ENCODE measurements at regions not wholly inside any gene's neighbourhood (a gene's known extent, or its start where the extent isn't known, plus 50 kb on each side); places are given as distances from the start of the nearest gene placed in this dataset.

DNA sequence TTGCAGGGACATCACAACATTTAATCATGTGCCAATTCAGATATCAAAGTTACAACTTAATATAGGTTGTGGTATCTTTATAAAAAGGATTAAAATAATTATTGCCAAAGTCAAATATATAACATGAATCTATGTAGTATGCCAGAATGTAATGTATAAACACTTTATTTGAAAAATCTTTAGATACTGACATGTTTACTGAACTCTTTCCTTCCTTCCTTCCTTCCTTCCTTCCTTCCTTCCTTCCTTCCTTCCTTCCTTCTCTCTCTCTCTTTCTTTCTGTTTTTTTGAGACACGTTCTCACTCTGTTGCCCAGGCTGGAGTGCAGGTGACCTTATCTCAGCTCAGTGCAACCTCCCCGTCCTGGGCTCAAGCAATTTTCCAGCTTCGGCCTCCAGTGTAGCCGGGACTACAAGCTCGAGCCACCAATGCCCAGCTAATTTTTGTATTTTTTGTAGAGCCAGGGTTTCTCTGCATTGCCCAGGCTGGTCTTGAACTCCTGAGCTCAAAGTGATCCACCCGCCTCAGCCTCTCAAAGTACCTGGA lies 496.8 kb upstream of the CITED2 start:
- Mint-ChIP-seq H3K27me3 (no peaks in the 10 kb centered on the region), H3K36me3 (no peaks in the 10 kb centered on the region), H3K4me1 (no peaks in the 10 kb centered on the region), H3K27ac (no peak overlapping the region), H3K4me3 (no peak overlapping the region), H3K9me3 (no peaks in the 10 kb centered on the region)
- POLR2A ChIA-PET = no interaction called here
- DNase-seq = no peak
- ATAC-seq (ENCODE audit: low read depth) = no peak

DNA sequence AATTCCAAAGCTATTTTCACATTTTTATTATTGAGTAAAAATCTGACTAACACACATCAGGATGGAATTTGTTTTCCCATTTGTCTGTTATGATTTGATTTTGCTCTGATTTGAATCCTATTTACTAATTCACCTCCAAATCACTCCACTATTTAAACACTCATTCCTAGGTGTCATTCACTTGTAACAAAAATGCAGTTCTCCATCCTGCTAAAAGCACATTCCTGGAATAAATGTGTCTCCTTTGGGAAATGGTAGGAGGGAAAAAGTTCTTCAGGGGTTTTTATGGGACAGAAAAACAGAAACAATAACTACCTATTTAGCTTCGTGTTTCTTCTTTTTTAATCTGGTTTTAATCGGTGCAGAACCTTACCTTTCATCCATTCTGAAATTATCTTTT lies 494.1 kb upstream of the CITED2 start:
- H3K4me1 Mint-ChIP-seq = no peaks in the 10 kb centered on the region
- POLR2A ChIA-PET = no interaction called here
- H3K9me3 Mint-ChIP-seq = no peaks in the 10 kb centered on the region
- no peaks in the 10 kb centered on the region for H3K27me3 Mint-ChIP-seq
- no peaks in the 10 kb centered on the region for H3K36me3 Mint-ChIP-seq
- ATAC-seq (ENCODE audit: low read depth) (no peak), DNase-seq (no peak)
- no peak overlapping the region for H3K4me3 Mint-ChIP-seq
- no peak overlapping the region for H3K27ac Mint-ChIP-seq

DNA sequence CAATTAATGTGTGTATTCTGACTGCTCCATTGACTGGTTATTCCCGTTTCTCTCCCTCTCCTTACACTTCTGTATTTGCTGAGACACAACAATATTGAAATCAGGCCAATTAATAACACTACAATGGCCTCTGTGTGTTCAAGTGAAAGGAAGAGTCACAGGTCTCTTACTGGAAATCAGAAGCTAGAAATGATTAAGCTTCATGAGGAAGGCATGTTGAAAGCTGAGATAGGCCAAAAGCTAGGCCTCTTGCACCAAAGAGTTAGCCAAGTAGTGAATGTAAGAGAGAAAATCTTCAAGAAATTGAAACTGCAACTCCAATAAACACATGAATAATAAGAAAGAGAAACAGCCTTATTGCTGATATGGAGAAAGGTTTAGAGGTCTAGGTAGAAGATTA lies 489.5 kb upstream of the CITED2 start:
- H3K4me3 Mint-ChIP-seq = no peak overlapping the region
- no peaks in the 10 kb centered on the region for H3K4me1 Mint-ChIP-seq
- H3K36me3 Mint-ChIP-seq = no peaks in the 10 kb centered on the region
- ATAC-seq (ENCODE audit: low read depth) (no peak), DNase-seq (no peak)
- no peaks in the 10 kb centered on the region for H3K27me3 Mint-ChIP-seq
- H3K9me3 Mint-ChIP-seq = no peaks in the 10 kb centered on the region
- POLR2A ChIA-PET = no interaction called here
- H3K27ac Mint-ChIP-seq = no peak overlapping the region

GRCh38 chr6:139863346-139863745 lies 488.9 kb upstream of the CITED2 start:
- DNase-seq (no peak), ATAC-seq (ENCODE audit: low read depth) (no peak)
- Mint-ChIP-seq H3K4me3 (no peak overlapping the region), H3K27me3 (no peaks in the 10 kb centered on the region), H3K9me3 (no peaks in the 10 kb centered on the region), H3K4me1 (no peaks in the 10 kb centered on the region), H3K36me3 (no peaks in the 10 kb centered on the region), H3K27ac (no peak overlapping the region)
- POLR2A ChIA-PET = no interaction called here

DNA sequence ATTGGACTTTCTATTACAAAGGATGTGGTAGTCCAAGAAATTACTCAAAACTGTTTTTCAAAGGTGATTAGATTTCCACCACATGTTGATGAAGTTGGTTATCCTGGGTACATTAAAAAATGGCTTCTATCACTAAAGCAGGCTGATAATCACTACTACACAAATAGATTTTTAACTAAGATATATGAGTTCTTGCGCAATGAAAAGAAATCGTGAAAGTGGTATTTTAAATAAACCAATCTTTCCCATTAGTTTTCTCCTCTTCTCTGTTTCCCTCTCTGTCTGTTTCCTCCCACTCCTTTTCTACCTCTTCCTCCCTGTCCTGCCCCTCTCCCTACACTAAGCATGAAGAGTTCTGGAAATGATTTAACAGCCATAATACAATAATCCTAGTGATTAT lies 487.9 kb upstream of the CITED2 start:
- Mint-ChIP-seq H3K4me3 (no peak overlapping the region), H3K27ac (no peak overlapping the region), H3K4me1 (no peaks in the 10 kb centered on the region), H3K36me3 (no peaks in the 10 kb centered on the region), H3K9me3 (no peaks in the 10 kb centered on the region), H3K27me3 (no peaks in the 10 kb centered on the region)
- no peak for DNase-seq
- POLR2A ChIA-PET = no interaction called here
- no peak for ATAC-seq (ENCODE audit: low read depth)

DNA sequence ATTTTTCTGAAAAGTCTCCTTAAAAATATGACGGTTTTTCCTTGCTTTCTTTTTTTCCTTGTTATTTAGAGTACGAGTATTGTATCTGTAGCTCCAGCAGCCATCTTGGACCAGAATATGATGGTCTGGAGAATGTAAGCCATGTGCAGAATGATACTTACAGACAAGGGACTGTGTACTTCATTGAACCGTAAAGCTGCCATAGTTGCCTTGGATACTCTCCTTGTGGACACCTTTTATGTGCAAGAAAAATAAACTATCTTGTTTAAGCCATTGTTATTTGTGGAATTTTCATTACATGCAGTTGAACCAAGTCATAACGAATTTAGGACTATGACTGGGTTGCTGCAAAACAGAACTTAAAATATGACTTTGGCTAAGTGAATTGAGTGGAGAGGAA lies 485.8 kb upstream of the CITED2 start:
- no peaks in the 10 kb centered on the region for H3K27me3 Mint-ChIP-seq
- no peaks in the 10 kb centered on the region for H3K9me3 Mint-ChIP-seq
- POLR2A ChIA-PET = no interaction called here
- no peak overlapping the region for H3K27ac Mint-ChIP-seq
- no peak overlapping the region for H3K4me3 Mint-ChIP-seq
- no peak for ATAC-seq (ENCODE audit: low read depth)
- H3K4me1 Mint-ChIP-seq = no peaks in the 10 kb centered on the region
- no peaks in the 10 kb centered on the region for H3K36me3 Mint-ChIP-seq
- DNase-seq = no peak

DNA sequence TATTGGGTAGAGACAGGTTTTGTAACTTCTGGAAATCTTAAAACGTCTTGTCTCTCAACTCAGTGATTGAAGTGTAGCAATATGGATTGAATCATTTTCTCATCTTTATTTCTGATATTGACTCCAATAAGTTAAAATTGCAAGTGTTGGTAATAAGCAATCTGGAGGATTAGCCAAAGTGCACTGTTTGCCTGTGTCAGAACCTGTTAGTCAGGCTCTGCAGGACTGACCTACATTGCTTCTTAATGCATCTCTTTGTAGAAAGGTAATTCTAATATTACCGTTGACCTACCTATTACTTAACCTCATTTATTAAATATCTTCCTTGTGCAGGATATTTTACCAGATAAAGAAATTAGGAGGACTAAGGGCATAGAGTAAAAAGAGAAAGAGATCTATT lies 484.0 kb upstream of the CITED2 start:
- ATAC-seq (ENCODE audit: low read depth) (no peak), DNase-seq (no peak)
- Mint-ChIP-seq H3K27me3 (no peaks in the 10 kb centered on the region), H3K27ac (no peak overlapping the region), H3K4me1 (no peaks in the 10 kb centered on the region), H3K4me3 (no peak overlapping the region), H3K9me3 (no peaks in the 10 kb centered on the region), H3K36me3 (no peaks in the 10 kb centered on the region)
- POLR2A ChIA-PET = no interaction called here

DNA sequence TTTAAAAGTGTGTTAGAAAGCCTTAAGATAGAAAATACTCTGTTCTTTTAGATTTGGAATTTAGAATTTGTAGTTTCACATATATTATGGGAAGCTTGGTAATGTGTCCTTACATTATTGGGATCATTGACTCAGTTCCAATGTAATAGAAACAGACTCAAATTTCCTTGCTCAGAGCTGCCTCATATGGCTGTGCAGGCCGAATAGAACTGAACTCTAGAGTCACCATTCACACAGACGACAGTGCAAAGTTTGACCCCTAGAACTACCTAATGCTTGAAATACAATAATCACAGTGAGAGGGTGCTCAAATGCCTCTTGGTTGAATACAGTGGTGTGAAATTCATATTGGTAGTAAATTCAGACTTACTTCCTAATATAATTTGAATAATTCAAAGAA lies 482.7 kb upstream of the CITED2 start:
- POLR2A ChIA-PET = no interaction called here
- Mint-ChIP-seq H3K4me3 (no peak overlapping the region), H3K4me1 (no peaks in the 10 kb centered on the region), H3K27ac (no peak overlapping the region), H3K9me3 (no peaks in the 10 kb centered on the region), H3K36me3 (no peaks in the 10 kb centered on the region), H3K27me3 (no peaks in the 10 kb centered on the region)
- DNase-seq (no peak), ATAC-seq (ENCODE audit: low read depth) (no peak)

DNA sequence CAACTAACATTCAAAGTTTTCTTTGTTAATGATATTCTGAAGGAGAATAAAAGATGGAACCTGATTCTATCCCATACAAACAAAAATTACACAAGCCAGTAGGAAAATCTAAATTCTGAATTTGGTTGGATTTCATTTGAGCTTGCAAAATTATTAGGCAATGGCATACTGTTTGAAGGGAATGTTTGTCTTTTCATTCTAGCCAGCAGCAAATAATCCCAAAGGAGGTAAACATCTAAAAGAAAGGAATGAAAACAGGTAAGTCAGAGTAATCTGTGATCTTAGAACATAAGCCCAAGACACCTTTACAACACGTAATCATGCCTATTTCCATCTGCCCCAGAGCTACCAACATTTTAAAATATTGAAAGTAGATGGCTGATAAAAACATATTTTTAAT lies 482.1 kb upstream of the CITED2 start:
- Mint-ChIP-seq H3K4me3 (no peak overlapping the region), H3K9me3 (no peaks in the 10 kb centered on the region), H3K27me3 (no peaks in the 10 kb centered on the region), H3K4me1 (no peaks in the 10 kb centered on the region), H3K36me3 (no peaks in the 10 kb centered on the region), H3K27ac (no peak overlapping the region)
- no peak for ATAC-seq (ENCODE audit: low read depth)
- DNase-seq = no peak
- POLR2A ChIA-PET = no interaction called here

DNA sequence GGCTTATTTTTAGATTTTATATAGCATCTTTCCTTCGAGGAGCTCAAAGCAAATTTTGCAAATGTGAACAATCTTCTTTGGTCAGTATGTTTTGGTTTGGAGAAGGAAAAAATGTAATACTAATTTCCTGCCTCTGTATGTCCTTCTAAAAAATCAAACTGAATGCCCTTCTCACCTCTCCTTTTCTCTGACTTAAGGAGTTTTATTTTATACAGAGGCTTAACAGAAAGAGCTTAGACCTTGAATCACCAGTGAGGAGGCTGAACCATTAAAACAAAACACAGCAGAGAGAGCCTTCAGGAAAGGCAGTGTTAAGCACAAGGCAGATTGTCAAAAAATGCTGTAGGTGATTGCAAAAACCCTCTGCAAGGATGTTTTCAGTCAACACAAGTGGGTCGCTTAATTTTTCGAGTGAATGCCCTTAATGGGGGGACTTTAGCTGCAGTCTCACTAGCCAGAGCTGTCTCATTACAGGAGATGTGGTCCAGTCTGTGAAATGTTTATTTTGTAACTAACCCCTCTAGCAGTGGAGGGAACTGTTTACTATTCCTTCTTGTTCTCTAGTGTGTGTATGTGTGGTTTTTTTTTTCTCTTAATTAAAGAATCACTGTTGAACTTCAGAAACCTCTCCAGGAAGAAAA lies 481.3 kb upstream of the CITED2 start:
- DNase-seq (no peak), ATAC-seq (ENCODE audit: low read depth) (no peak)
- Mint-ChIP-seq H3K4me1 (no peaks in the 10 kb centered on the region), H3K4me3 (no peak overlapping the region), H3K9me3 (no peaks in the 10 kb centered on the region), H3K27ac (no peak overlapping the region), H3K36me3 (no peaks in the 10 kb centered on the region), H3K27me3 (no peaks in the 10 kb centered on the region)
- POLR2A ChIA-PET = no interaction called here

- Mint-ChIP-seq H3K4me1 (no peaks in the 10 kb centered on the region), H3K9me3 (peaks cover 1% of the 10 kb centered on the region), H3K27ac (no peak overlapping the region), H3K4me3 (no peak overlapping the region), H3K36me3 (no peaks in the 10 kb centered on the region), H3K27me3 (no peaks in the 10 kb centered on the region)
- POLR2A ChIA-PET = no interaction called here
- DNase-seq (no peak), ATAC-seq (ENCODE audit: low read depth) (no peak)
Measured at GRCh38 chr6:139853302-139853992, 479.0 kb upstream of the CITED2 start.

GRCh38 chr6:139852488-139853140 lies 478.2 kb upstream of the CITED2 start:
- Mint-ChIP-seq H3K27me3 (no peaks in the 10 kb centered on the region), H3K27ac (no peak overlapping the region), H3K4me1 (no peaks in the 10 kb centered on the region), H3K4me3 (no peak overlapping the region), H3K36me3 (no peaks in the 10 kb centered on the region), H3K9me3 (peaks cover 1% of the 10 kb centered on the region)
- DNase-seq (no peak), ATAC-seq (ENCODE audit: low read depth) (no peak)
- POLR2A ChIA-PET = no interaction called here

DNA sequence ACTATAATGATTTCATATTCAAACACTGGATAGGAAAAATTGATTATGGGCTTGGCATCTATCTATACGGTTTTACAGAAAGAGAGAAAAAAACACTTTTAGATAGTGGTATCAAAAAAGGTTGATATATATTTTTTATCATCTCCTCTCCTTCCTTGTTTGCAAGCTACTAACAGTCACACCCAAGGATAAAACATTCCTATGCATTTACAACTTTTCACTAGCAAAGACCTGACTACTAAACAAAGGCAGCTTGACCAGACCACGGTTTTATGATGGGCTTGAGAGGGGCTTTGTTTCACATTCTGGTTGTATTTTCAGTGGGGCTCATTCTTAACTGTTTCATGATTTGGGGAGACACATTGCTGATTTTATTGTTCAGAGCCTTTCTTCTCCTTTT lies 477.6 kb upstream of the CITED2 start:
- peaks cover 1% of the 10 kb centered on the region for H3K9me3 Mint-ChIP-seq
- no peaks in the 10 kb centered on the region for H3K27me3 Mint-ChIP-seq
- no peaks in the 10 kb centered on the region for H3K4me1 Mint-ChIP-seq
- ATAC-seq (ENCODE audit: low read depth) (no peak), DNase-seq (no peak)
- no peaks in the 10 kb centered on the region for H3K36me3 Mint-ChIP-seq
- POLR2A ChIA-PET = no interaction called here
- H3K4me3 Mint-ChIP-seq = no peak overlapping the region
- no peak overlapping the region for H3K27ac Mint-ChIP-seq

DNA sequence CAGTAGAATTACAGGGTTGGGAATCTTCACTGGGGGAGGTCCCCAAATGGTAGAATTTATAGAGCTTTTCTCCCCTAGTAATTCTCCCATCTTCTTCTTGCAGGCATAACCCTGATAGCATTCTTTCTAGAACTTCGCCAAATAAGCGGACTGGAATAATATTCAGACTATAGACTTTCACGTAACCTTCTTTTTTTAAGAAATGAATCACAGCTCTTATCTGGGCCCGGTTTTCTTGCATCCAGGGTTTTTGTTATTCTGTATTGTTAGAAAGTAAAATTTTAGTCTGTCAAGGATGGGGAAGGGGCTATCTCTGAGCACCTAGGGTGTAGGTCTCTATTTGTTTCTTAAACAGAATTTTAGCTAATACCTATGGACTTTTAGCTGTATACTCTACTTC lies 476.8 kb upstream of the CITED2 start:
- peaks cover 1% of the 10 kb centered on the region for H3K9me3 Mint-ChIP-seq
- H3K27me3 Mint-ChIP-seq = no peaks in the 10 kb centered on the region
- ATAC-seq (ENCODE audit: low read depth) (no peak), DNase-seq (no peak)
- H3K27ac Mint-ChIP-seq = no peak overlapping the region
- no peaks in the 10 kb centered on the region for H3K36me3 Mint-ChIP-seq
- no peak overlapping the region for H3K4me3 Mint-ChIP-seq
- POLR2A ChIA-PET = no interaction called here
- no peaks in the 10 kb centered on the region for H3K4me1 Mint-ChIP-seq

Data from activated naive CD8-positive, alpha-beta T cell treated with anti-CD3 and anti-CD28 coated beads, Interleukin-2, amount 10 ng/mL, durations not matched to agents 7 days and 5 days (primary cell).